HG03432 (cell line): ENCODE measurements at regions not wholly inside any gene's neighbourhood (a gene's known extent, or its start where the extent isn't known, plus 50 kb on each side); places are given as distances from the start of the nearest gene placed in this dataset.
A peak's percentile ranks its signal among the peaks of the same experiment; 100 is the strongest.

ENCODE experiments used
- ATAC-seq: cut with Tn5 transposase; IDR thresholded peaks from one replicate; pipeline ENCODE4 v1.9.1; 2021; ENCODE audit warnings: mild to moderate bottlenecking, moderate library complexity; ENCODE audit not compliant: unreplicated experiment

- peak; percentile 34 for ATAC-seq
These were observed 621.7 kb upstream of the AGTR1 start for GRCh38 chr3:148075771-148076716.

- ATAC-seq = peak; percentile 54
These were observed 620.3 kb upstream of the AGTR1 start for GRCh38 chr3:148077318-148077923.

- ATAC-seq = no peak
These were observed 619.7 kb upstream of the AGTR1 start for GRCh38 chr3:148077965-148078364.

- ATAC-seq = no peak
These were observed 619.0 kb upstream of the AGTR1 start for GRCh38 chr3:148078658-148079057.

- ATAC-seq = no peak
These were observed 618.3 kb upstream of the AGTR1 start for GRCh38 chr3:148079370-148079769.

- ATAC-seq = no peak
These were observed 615.8 kb upstream of the AGTR1 start for GRCh38 chr3:148081926-148082325.

GRCh38 chr3:148082506-148083280, 615.0 kb upstream of the AGTR1 start:
- ATAC-seq = no peak

GRCh38 chr3:148083526-148084182, 614.0 kb upstream of the AGTR1 start:
- no peak for ATAC-seq

GRCh38 chr3:148084931-148085330, 612.8 kb upstream of the AGTR1 start:
- peak; percentile 97 for ATAC-seq

- ATAC-seq = no peak
These were observed 609.9 kb upstream of the AGTR1 start for GRCh38 chr3:148087601-148088371.

GRCh38 chr3:148089171-148089570, 608.5 kb upstream of the AGTR1 start:
- ATAC-seq = no peak

- ATAC-seq = no peak
These were observed 607.5 kb upstream of the AGTR1 start for GRCh38 chr3:148090156-148090555.

- ATAC-seq = no peak
These were observed 604.9 kb upstream of the AGTR1 start for GRCh38 chr3:148092624-148093347.

- ATAC-seq = no peak
These were observed 604.0 kb upstream of the AGTR1 start for GRCh38 chr3:148093753-148094152.

- ATAC-seq = no peak
These were observed 601.7 kb upstream of the AGTR1 start for GRCh38 chr3:148095962-148096361.

GRCh38 chr3:148100476-148100875, 597.2 kb upstream of the AGTR1 start:
- no peak for ATAC-seq

GRCh38 chr3:148101061-148101460, 596.6 kb upstream of the AGTR1 start:
- ATAC-seq = no peak

GRCh38 chr3:148102156-148102555, 595.5 kb upstream of the AGTR1 start:
- ATAC-seq = no peak

- no peak for ATAC-seq
These were observed 591.6 kb upstream of the AGTR1 start for GRCh38 chr3:148106062-148106461.

- no peak for ATAC-seq
These were observed 570.7 kb upstream of the AGTR1 start for GRCh38 chr3:148126956-148127355.
